ENCODE measurements at regions not wholly inside any gene's neighbourhood (a gene's known extent, or its start where the extent isn't known, plus 50 kb on each side); places are given as distances from the start of the nearest gene placed in this dataset.

DNA sequence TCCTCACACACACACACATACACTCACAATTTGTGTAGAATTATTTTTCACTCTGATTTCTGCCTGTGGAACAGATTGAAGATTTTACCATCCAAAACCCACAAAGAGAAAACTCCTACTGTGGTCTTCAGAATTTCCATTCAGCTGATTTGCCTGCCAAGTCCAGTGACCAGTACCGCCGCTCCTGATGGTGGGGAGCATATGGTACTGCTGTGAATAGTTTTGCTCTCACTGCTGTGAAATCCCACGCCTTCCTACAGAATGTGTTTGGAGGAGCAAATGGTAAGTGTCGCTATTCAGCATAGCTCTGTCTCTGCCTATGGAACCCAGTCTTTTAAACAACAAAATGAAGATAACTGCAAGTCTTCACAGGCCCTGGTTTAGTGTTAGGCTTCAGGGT lies 629.5 kb downstream of the LMO4 start:
- TF ChIP-seq POLR2A (IDR thresholded peaks at IDR 0.05) = no peak
- TF ChIP-seq, protein P1, sequence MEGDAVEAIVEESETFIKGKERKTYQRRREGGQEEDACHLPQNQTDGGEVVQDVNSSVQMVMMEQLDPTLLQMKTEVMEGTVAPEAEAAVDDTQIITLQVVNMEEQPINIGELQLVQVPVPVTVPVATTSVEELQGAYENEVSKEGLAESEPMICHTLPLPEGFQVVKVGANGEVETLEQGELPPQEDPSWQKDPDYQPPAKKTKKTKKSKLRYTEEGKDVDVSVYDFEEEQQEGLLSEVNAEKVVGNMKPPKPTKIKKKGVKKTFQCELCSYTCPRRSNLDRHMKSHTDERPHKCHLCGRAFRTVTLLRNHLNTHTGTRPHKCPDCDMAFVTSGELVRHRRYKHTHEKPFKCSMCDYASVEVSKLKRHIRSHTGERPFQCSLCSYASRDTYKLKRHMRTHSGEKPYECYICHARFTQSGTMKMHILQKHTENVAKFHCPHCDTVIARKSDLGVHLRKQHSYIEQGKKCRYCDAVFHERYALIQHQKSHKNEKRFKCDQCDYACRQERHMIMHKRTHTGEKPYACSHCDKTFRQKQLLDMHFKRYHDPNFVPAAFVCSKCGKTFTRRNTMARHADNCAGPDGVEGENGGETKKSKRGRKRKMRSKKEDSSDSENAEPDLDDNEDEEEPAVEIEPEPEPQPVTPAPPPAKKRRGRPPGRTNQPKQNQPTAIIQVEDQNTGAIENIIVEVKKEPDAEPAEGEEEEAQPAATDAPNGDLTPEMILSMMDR (IDR thresholded peaks at IDR 0.05) = no peak

Measured in testis (tissue), 2 donors.